NCI-H2227 (cell line): ENCODE measurements at regions not wholly inside any gene's neighbourhood (a gene's known extent, or its start where the extent isn't known, plus 50 kb on each side); places are given as distances from the start of the nearest gene placed in this dataset.

Experiments used
- DNase-seq: peaks from one replicate; lab custom pipeline; 2025; ENCODE audit not compliant: unreplicated experiment; lab: John Stamatoyannopoulos, UW

- no peak for DNase-seq
Measured at GRCh38 chr2:126513033-126513432, 142.9 kb upstream of the GYPC start.

DNA sequence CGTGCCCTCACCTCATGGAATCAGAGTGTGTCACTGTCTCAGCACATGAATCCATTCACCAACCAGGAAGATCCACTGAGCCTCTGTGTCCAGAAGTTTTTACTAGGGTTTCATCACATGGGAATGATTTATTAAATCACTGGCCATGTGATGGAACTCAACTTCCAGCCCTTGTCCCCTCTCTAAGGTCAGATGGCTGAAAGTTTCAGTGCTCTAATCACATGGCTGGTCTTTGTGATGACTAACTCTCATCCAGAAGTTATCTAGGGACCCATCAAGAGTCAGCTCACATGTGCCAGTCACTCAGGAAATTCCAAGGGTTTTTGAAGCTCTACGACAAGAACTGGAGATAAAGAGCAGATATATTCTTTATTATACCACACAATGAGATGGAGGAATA, 140.5 kb upstream of the GYPC start:
- no peak for DNase-seq

DNA sequence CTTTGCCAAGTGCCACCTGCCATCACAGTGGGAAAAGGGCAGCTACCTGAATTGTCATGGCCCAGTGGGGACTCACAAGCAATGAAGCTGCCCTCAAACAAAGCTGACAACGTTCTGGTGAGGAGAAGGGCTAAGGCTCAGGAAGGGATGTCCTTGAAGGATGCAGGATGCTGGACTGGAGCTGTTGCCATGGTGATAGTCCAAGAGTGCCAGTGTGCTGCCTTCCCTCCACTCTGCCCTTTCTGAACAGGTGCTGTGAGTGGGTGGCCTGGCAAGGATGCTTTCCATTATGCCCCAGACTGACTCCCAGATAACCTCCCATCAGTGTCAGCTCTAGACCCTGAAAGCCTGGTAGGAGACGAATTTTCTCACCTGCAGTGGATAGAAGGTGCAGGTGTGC, 137.8 kb upstream of the GYPC start:
- no peak for DNase-seq

GRCh38 chr2:126527836-126528490, 128.0 kb upstream of the GYPC start:
- DNase-seq = peak; percentile 12

DNA sequence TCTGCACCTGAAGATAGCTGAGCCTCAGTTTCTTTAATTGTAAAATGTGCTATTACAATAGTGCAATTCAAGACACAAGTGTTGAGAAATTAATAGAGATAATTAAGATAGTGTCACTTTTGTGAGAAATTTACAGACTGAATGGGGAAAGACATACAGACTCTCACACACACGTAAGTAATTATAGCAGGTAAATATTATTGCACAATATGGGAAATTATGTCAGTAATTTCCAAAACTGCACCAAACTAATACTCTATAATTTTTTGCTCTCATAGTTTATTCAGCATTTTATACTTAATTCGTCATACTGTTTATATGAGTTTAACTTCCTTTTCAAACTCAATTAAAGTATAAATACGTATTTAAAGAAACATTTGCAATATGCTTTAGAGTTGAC, 124.9 kb upstream of the GYPC start:
- DNase-seq = no peak

GRCh38 chr2:126534478-126534877, 121.5 kb upstream of the GYPC start:
- DNase-seq = no peak

DNA sequence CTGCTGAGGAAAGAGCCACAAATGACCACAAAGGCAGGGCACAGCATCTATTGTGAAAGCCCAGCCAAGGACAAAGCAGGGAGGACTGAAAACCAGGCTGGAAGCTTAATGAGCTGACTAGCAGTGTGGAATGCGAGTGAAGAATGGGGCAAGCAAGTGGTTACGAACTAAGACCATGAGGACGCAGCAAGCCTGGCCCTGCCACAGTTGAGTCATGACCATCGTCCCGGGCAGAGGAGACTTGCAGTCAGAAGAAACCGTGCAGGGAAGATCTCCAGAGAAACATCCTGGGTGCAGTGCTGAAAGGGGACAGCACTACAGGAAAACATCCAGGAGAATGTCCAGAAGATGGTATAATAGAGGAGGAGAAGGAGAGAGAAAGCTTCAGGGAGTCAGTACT, 120.5 kb upstream of the GYPC start:
- DNase-seq = no peak

DNA sequence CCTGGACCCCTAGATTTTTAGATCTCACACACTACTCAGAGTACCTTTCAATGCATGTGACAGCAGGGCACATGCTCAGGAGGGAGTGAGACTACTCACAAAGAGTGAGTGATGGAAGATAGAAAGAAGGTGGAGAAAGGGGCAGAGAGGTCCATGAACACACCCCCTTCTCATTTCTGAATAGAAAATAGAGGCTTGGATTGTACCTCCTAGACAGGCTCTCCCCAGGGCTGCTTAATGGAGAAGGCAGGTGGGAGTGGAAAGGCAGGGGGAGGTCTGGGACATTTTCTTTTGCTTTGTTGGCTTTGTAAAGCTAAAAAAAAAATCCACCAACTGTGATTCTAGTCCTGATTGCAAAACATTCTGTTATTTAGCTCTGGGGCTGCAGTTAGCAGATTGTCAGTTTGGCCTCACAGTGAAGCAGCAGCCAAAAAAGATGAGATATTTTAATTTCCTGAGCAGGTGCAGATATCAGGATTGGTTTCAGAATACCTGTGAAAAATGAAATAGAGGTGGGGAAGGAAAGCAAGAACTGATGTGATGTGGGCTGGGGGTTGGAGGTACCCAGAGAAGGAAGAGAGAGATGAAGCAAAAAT, 119.3 kb upstream of the GYPC start:
- DNase-seq = peak; percentile 30

- DNase-seq = no peak
Measured at GRCh38 chr2:126539101-126539500, 116.9 kb upstream of the GYPC start.

DNA sequence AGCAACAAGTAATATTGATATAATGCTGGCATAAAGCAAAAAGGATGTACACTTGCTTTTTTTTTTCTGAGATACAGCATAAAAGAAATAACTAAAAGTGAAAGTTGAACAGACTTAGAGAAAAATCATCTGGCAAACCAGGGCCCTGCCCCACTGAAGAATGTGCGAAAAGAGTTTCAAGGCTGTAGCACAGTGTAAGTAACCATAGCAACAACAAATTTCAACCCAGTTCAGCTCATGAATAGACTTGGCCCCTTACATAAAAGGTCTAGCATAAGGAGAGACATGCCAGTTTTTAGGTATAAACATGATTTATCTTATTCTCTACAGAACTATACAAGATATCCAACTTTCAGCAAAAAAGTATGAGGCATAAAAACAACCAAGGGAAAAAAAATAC, 113.7 kb upstream of the GYPC start:
- DNase-seq = no peak

DNA sequence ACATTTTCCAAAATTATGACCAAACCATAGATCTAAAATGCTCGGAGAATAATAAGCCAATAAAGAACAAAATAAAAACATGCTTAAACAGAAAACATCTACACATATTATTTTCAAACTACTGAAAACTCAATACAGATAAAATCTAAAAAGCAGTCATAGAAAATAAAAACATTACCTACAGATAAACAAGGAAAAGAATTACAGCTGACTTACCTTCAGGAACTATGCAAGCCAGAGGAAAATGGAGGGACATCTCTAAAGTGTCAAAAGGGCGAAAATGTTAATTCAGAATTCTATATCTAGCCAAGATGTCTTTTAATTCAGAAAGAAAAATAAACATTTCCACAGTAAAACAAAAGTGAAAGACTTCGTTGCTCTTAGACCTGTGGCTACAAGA, 112.9 kb upstream of the GYPC start:
- no peak for DNase-seq

- no peak for DNase-seq
Measured at GRCh38 chr2:126558029-126558428, 97.9 kb upstream of the GYPC start.

DNA sequence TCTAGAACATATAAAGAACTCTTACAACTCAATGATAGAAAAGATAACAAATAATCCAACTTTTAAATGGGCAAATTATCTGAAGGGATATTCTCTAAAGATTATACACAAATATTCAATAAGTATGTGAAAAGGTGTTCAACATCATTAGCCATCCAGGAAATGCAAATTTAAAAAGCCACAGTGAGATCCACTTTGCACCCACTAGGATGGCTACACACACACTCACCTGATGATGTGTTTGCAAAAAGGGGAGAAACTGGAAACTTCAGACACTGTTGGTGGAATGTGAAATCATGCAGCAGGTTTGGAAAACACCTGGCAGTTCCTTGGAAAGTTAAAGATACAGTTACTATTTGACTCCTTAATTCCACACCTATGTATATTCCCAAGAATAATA, 87.2 kb upstream of the GYPC start:
- no peak for DNase-seq

GRCh38 chr2:126571403-126571802, 84.6 kb upstream of the GYPC start:
- no peak for DNase-seq

- no peak for DNase-seq
Measured at GRCh38 chr2:126575631-126576030, 80.3 kb upstream of the GYPC start.

DNA sequence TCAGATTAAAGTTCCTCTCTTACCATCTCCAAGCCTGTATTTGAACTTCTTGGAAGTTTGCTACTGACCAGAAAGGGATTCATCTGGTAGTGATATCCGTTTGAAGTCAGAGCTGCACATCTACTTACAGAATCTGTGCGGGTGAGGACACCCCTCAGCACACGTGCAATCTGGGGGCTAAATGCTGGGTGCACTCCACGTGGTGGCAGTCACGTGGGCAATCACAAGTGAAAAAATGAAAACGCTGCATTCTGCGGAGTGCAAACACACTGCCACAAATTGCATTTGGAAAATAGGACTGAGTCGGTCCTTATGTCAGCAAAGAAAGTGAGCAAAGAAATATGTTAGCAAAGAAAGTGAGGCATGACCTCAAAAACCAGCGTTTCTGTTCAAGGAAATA, 76.1 kb upstream of the GYPC start:
- no peak for DNase-seq

DNA sequence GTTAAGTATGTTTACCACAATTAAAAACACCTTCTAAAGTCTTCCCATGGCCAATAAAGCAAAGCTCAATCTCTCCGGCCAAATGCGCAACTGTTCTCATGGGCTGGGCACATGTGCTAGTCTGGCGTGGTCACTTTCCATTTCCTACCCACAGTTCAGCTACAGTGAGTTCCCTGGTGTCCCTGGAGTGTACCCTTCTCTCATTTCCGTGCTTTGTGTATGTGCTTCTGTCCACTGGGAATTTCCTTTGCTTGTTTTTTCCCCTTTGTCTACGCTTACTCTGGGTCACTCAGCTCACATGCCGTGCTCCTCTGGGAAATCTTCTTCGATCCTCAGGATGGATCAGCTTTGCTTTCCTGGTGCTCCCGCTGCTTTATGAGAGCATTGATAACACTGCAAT, 69.6 kb upstream of the GYPC start:
- DNase-seq = no peak

GRCh38 chr2:126599062-126599461, 56.9 kb upstream of the GYPC start:
- DNase-seq = no peak

- no peak for DNase-seq
Measured at GRCh38 chr2:126600742-126601141, 55.2 kb upstream of the GYPC start.

DNA sequence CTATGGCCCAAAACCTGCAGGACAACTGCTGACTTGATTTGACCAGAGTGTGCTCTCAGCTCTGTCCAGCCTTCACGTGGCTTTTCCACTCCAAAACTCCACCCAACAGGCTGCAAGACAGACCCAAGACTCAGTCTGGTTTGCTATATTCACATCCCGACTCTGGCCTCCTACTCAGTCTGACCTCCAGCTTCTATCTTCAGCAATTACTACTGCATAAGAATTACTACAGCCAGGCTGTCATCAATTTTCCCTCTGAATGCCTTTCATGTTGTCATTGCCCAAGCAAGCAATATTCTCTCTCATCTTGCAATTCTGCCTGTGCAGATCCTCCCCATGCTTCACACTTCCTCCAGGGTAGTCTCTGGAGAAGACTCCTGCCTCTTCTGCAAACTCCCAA, 53.6 kb upstream of the GYPC start:
- DNase-seq = no peak
